HG03066 (cell line): ENCODE measurements at regions not wholly inside any gene's neighbourhood (a gene's known extent, or its start where the extent isn't known, plus 50 kb on each side); places are given as distances from the start of the nearest gene placed in this dataset.
A peak's percentile ranks its signal among the peaks of the same experiment; 100 is the strongest.

Source experiments
- ATAC-seq: cut with Tn5 transposase; IDR thresholded peaks from one replicate; pipeline ENCODE4 v1.9.1; 2021; ENCODE audit warnings: low read depth; ENCODE audit not compliant: unreplicated experiment

- ATAC-seq = no peak
Measured at GRCh38 chr1:79797487-79797886, 791.0 kb upstream of the ADGRL4 start.

GRCh38 chr1:79796434-79796833 is 789.9 kb upstream of the ADGRL4 start:
- ATAC-seq = no peak

GRCh38 chr1:79792219-79792930 is 785.8 kb upstream of the ADGRL4 start:
- no peak for ATAC-seq

GRCh38 chr1:79791488-79792218 is 785.1 kb upstream of the ADGRL4 start:
- no peak for ATAC-seq

- ATAC-seq = no peak
Measured at GRCh38 chr1:79790950-79791349, 784.4 kb upstream of the ADGRL4 start.

GRCh38 chr1:79787631-79788030 is 781.1 kb upstream of the ADGRL4 start:
- no peak for ATAC-seq

GRCh38 chr1:79785964-79786363 is 779.4 kb upstream of the ADGRL4 start:
- ATAC-seq = no peak

- no peak for ATAC-seq
Measured at GRCh38 chr1:79785561-79785960, 779.0 kb upstream of the ADGRL4 start.

GRCh38 chr1:79781261-79781660 is 774.7 kb upstream of the ADGRL4 start:
- ATAC-seq = no peak

- ATAC-seq = peak; percentile 99
Measured at GRCh38 chr1:79777481-79778219, 771.1 kb upstream of the ADGRL4 start.

GRCh38 chr1:79775402-79775801 is 768.9 kb upstream of the ADGRL4 start:
- no peak for ATAC-seq

- no peak for ATAC-seq
Measured at GRCh38 chr1:79773385-79773784, 766.9 kb upstream of the ADGRL4 start.

GRCh38 chr1:79762461-79762860 is 755.9 kb upstream of the ADGRL4 start:
- ATAC-seq = no peak

GRCh38 chr1:79760531-79760930 is 754.0 kb upstream of the ADGRL4 start:
- no peak for ATAC-seq

- ATAC-seq = no peak
Measured at GRCh38 chr1:79749607-79750006, 743.1 kb upstream of the ADGRL4 start.

- ATAC-seq = no peak
Measured at GRCh38 chr1:79745929-79746328, 739.4 kb upstream of the ADGRL4 start.

GRCh38 chr1:79744746-79745145 is 738.2 kb upstream of the ADGRL4 start:
- no peak for ATAC-seq

- ATAC-seq = peak; percentile 90
Measured at GRCh38 chr1:79741720-79742421, 735.3 kb upstream of the ADGRL4 start.

GRCh38 chr1:79738101-79738500 is 731.6 kb upstream of the ADGRL4 start:
- ATAC-seq = no peak

- no peak for ATAC-seq
Measured at GRCh38 chr1:79737193-79737592, 730.7 kb upstream of the ADGRL4 start.

- ATAC-seq = no peak
Measured at GRCh38 chr1:79732950-79733349, 726.4 kb upstream of the ADGRL4 start.
